NOMO-1 treated with DMSO at 0.1 percent for 48 hours (cell line): ENCODE measurements at regions not wholly inside any gene's neighbourhood (a gene's known extent, or its start where the extent isn't known, plus 50 kb on each side); places are given as distances from the start of the nearest gene placed in this dataset.

Experiments used
- DNase-seq: peaks from one replicate; lab custom pipeline; 2025; ENCODE audit not compliant: unreplicated experiment; lab: John Stamatoyannopoulos, UW

DNA sequence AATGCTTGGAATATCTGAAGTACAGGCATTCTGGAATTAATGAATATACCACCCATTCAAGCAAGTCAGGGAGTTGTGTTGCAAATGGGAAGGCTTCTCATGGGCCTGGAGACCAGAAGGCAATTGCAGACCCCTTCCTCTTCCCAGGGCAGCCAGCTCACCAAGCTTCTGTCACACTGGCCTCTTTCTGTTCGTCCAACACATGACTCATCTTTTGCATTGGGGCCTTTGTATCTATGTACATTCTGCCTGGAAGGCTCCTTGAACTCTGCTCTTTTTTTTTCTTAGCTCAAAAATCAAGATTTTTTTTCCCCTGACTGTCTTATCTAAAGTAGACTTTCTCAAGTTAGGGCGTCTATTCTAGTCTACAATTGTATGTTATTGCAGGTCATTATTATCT is 132.9 kb upstream of the MYLIP start:
- peak; percentile 9 for DNase-seq

- DNase-seq = no peak
Measured at GRCh38 chr6:15995493-15995892, 133.4 kb upstream of the MYLIP start.

DNA sequence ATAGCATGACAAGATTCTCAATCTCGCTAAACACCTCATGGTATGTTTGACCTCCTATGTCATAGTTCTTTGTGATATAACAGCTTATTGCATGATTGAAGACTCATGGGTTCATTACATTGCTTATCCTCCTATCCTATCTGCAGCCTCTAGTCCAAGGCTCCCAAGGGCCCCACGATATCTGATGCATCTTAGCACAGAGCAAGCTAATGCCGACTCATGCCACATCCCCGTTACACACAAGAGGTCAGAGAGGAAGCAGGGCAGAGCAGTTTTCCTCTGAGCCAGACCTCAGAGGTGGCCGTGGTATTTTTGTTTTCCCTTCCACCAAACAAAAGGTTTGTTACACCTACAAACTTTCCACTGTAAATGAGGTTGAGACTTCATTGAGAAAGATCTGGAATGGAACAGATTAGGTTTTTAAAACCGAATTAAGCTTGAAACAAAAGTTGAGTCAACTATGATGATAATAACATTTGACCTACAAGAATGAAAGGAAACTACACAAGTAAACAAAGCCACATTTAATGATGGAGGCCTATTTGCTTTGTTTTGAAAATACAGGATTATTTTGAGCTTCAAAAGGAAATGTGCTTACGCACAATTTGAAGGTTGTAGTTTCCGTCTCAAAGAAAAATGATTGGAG is 133.9 kb upstream of the MYLIP start:
- no peak for DNase-seq

- DNase-seq = no peak
Measured at GRCh38 chr6:15993716-15994228, 135.1 kb upstream of the MYLIP start.

DNA sequence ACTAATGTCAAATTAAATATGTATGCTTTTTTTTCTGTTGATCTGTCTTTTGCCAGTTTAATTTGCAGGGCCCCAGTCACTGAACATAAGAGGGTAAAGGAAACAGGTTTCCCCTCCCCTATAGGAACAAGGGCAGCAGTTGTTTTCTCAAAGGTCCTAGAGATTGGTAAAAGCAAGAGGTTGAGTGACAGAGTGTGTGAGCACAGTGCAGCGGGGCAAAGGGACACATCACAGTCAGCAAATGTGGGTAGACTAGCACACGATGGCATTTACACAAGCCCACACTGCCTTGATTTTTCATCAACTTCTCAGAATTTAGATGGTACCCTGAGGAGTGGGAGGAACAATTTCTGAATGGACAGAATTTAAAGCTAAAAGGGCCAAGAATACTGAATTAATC is 138.7 kb upstream of the MYLIP start:
- DNase-seq = no peak

DNA sequence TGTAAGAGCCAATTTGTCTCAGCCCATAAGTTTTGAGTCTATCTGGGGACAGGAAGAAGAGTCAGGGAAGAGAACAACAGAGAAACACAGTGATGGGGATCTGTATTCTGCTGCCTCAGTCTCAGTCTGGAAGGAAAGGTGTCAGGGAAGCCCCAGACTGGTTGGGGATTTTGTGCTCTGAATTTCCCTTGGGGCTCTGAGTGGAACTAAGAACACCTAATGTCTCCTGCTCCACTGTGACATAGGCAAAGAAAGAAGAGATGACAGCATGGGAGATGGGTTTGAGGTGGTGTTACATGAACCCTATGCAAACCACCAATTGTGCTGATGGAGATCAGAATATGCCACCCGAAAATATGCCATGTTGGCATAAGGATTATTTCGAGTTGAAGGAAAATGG is 139.5 kb upstream of the MYLIP start:
- no peak for DNase-seq

DNA sequence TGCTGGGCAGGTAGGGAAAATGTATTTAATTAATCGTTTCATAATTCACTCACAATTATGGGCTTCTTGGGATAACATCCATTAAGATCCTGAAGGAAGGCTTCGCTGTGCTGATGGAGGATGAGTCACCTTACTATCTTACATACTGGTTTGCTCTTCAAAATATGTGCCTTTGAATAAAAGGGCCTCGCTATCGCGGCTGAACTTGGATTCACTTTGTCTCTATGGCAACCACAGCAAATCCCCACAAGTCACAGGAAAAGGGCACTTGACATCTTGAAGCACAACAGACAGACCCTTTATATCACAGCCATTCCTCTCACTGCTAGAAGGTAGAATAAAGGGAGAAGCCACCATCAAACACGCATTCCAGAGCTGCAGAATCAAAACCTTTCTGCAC is 141.3 kb upstream of the MYLIP start:
- DNase-seq = no peak

DNA sequence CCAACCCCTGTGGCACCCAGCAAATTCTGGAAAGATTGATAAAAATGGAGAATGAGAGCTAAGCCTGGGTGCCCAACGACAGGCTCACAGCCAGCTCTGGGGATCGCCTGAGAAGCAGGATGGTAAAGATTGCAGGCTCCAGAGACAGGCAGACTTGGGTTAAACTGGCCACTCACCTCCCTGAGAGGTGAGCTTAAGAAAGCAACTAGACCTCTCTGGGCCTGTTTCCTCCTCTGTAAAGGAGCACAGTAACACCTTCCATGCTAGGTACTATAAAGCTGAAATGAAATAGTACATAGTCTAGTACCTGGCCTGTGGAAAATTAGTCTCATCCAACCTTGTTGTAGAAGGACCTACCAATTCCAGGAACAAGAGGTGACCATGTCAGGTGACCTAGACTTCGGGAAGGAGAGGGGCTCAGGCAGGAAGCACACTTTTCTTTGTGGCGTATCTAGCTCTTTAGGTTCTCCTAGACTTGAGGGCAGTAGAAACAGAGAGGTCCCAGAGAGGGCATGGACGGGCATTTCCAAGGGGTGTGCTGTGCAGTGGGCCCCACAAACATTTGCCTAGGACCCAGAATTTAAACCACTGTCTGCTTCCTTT is 142.8 kb upstream of the MYLIP start:
- DNase-seq = no peak

DNA sequence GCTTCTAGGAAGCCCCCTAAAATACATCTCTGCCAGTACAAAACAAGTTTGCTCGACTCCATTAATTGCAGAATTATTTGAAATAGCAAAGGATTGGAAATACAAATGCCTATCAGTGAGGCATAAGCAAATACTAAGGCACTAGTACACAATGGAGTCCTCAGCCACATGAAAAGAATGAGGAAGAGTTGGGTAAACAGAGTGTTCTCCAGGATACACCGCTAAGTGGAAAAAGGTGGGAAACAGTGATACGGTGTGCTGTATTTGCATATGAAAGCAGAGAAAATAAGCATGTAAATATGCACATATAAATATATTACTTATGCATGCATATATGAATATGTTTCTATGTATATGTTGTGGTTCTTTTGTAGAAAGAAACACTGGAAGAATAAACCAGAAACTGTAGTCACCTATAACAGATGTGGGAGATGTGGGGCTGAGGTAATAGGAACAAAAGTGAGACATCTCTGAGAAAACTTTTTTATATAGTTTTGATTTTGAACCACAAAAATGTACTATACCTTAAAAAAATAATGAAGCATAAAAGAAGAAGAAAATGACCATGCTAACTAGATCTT is 143.4 kb upstream of the MYLIP start:
- DNase-seq = no peak

DNA sequence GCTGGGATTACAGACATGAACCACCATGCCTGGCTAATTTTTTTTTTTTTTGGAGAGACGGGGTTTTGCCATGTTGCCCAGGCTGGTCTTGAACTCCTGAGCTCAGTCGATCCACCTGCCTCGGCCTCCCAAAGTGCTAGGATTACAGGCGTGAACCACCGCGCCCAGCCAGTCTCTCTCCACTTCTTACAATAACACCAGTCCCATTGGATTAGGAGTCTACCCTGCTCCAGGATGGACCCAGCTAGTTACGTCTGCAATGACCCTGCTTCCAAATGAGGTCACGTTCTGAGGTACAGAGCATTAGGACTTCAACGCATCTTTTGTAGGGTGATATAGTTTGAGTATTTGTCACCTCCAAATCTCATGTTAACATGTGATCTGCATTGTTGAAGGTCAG is 146.9 kb upstream of the MYLIP start:
- no peak for DNase-seq

- no peak for DNase-seq
Measured at GRCh38 chr6:15980801-15981200, 148.1 kb upstream of the MYLIP start.

DNA sequence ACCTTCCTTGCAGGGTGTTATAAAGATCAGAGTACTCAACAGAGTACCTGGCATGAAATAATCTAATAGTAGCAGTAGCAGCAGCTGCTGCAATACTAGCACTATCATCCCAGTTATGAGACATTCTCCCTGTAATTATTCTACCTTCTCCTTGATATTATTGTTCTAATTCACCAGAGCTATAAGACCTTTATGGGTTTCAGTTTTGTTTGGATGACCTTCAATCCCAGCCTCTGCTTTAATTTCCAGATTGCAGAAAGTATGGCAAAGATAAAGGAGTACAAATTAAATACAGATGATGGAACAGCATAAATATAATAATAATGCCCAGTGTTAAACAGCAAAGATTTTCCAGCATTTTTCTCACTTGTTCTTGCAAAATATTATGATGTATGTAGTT is 150.5 kb upstream of the MYLIP start:
- DNase-seq = no peak

DNA sequence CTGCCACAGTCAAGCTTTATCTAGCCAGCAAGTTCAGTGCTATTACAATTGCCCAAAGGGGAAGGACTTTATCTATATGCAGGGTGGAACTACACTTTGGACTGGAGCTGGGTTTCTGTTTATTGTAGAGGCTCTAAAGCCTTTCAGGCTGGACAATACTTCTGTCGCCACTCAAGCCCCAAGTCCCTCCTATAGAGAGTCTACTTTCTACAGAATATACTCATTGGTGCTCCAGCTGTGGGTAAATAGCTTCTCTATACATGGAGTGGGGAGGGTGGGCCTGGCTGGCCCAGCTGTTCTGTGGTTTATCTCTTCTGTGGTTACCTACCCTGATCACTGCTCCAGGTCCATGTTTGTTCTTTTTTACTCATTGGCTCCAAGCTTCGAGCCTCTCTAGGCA is 151.8 kb upstream of the MYLIP start:
- no peak for DNase-seq

- no peak for DNase-seq
Measured at GRCh38 chr6:15974817-15975216, 154.1 kb upstream of the MYLIP start.

- DNase-seq = no peak
Measured at GRCh38 chr6:15970517-15970916, 158.4 kb upstream of the MYLIP start.

DNA sequence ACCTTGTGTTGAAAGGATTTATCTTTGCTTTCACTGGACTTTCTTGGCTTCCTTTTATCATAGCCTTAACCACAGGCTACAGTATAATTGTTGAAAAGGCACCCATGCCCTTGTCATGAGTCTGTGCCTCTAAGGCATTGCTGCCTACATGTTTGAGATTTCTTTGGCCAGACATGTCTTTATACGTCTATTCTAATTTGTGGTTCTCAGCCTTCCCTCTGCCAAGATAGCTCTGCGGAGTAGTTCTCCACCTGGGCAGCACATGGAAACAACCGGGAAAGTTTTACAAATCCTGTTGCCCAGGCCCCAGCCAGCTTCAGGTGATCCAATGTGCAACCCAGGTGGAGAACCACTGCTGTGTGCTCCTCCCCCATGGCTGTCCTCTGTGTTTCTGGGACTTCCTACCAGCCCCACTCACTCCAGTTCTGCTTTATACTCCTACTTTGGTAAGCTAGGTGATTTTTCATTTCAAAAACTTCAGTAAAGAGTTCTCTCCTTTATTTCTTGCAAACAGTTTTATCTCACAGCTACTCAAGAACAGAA is 159.6 kb upstream of the MYLIP start:
- no peak for DNase-seq

- no peak for DNase-seq
Measured at GRCh38 chr6:15968519-15968918, 160.4 kb upstream of the MYLIP start.

GRCh38 chr6:15966000-15966520 is 162.8 kb upstream of the MYLIP start:
- DNase-seq = no peak

DNA sequence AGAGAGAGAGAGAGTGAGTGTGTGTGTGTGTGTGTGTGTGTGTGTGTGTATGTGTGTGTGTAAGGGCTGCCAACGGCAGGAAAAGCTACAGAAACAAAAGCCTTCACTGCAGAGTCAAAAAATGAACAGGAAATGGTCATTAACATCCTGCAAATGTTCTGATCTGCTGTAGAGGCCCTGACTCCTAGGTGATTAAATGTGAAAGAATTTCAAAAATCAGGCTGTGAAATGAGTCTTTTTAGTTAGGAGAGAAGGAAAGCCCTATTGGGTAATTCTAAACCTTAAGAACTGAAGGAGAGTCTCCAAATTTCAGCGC is 166.5 kb upstream of the MYLIP start:
- DNase-seq = no peak

GRCh38 chr6:15961635-15962448 is 167.0 kb upstream of the MYLIP start:
- DNase-seq = no peak
